Aorta (tissue), 5 donors: ENCODE measurements at regions not wholly inside any gene's neighbourhood (a gene's known extent, or its start where the extent isn't known, plus 50 kb on each side); places are given as distances from the start of the nearest gene placed in this dataset.
"Not testable (repeated sequence)": the region's sequence is repeated elsewhere in the genome, so short reads cannot be mapped to it uniquely, and the experiment has no call there.

Source experiments
- ATAC-seq: fragments of 200-7000 bp; cut with Tn5 transposase; one replicate; pipeline ENCODE4 v1.9.1; 2022; ENCODE audit warnings: moderate library complexity; ENCODE audit not compliant: low FRiP score
- DNase-seq, 2 donors: peaks; one replicate each; pipeline ENCODE4 v3.0.0-alpha.2; 2020
- H3K27ac ChIP-seq, 2 donors: one replicate each; pipeline ENCODE4 v1.5.1; 2013; ENCODE audit warnings: low read length in 2 of 2, mild to moderate bottlenecking in 2 of 2, moderate library complexity in 2 of 2, control low read depth in 1 of 2, inconsistent platforms in 1 of 2, low read depth in 1 of 2
- H3K27me3 ChIP-seq, 2 donors: one replicate each; pipeline ENCODE4 v1.6.1; 2013; ENCODE audit warnings: control low read depth in 1 of 2, low read length in 1 of 2, mild to moderate bottlenecking in 1 of 2, moderate library complexity in 1 of 2; ENCODE audit not compliant: insufficient read depth in 2 of 2, control insufficient read depth in 1 of 2
- H3K36me3 ChIP-seq, 2 donors: one replicate each; pipeline ENCODE4 v1.6.1; 2013; ENCODE audit warnings: control low read depth in 1 of 2, low read length in 1 of 2, mild to moderate bottlenecking in 1 of 2; ENCODE audit not compliant: insufficient read depth in 2 of 2, control insufficient read depth in 1 of 2
- H3K4me1 ChIP-seq, 2 donors: one replicate each; pipeline ENCODE4 v1.6.1; 2013; ENCODE audit warnings: low read length in 2 of 2, control low read depth in 1 of 2, mild to moderate bottlenecking in 1 of 2, moderate library complexity in 1 of 2; ENCODE audit not compliant: insufficient read depth in 2 of 2, control insufficient read depth in 1 of 2
- H3K4me3 ChIP-seq, 2 donors: one replicate each; pipeline ENCODE4 v1.5.1; 2013; ENCODE audit warnings: low read length in 2 of 2, control low read depth in 1 of 2, mild to moderate bottlenecking in 1 of 2
- H3K9me3 ChIP-seq: one replicate; pipeline ENCODE4 v1.6.1; 2013; ENCODE audit warnings: mild to moderate bottlenecking, low read length; ENCODE audit not compliant: control insufficient read depth
- whole genome bisulfite sequencing, 2 donors: extraction: QIAGEN DNeasy Blood & Tissue Kit; methylation state at CpG; one replicate each; pipeline ENCODE4 v1.1.7; 2013; 5-methylcytosine and 5-hydroxymethylcytosine counted together
- intact Hi-C, 2 donors: fragments of 100-400 bp; cut with DNase I; formaldehyde crosslinking; loops; one replicate each; pipeline versions ENCODE4 v1.14.2 to v1.15.0; 2022
- donor health status: healthy with polysubstance abuse.
- donor health status: Bipolar disorder and iron deficiency.
- donor health status: DM: no; HTN: no; CAD: no.
- donor health status: DM: no; HTN: no; CAD: no.
- donor health status: DM: yes; HTN: yes; CAD: no.

DNA sequence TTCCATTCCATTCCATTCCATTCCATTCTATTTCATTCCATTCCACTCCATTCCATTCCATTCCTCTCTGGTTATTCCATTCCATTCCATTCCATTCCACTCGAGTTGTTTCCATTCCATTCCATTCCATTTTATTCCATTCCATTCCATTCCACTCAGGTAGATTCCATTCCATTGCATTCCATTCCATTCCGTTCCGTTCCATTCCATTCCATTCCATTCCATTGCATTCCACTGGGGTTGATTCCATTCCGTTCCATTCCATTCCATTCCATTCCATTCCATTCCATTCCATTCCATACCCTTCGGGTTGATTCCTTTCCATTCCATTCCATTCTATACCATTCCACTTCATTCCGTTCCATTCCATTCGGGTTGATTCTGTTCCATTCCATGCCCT lies 144.6 kb downstream of the CWH43 start:
- H3K9me3 ChIP-seq, H3K36me3 ChIP-seq, DNase-seq, H3K4me1 ChIP-seq, H3K27ac ChIP-seq, H3K27me3 ChIP-seq, intact Hi-C loops, H3K4me3 ChIP-seq: not testable (repeated sequence)
- 0% methylated on average over 2 of the region's 7 CpGs for WGBS, 2 donors
- ATAC-seq, result peak; percentile 72

DNA sequence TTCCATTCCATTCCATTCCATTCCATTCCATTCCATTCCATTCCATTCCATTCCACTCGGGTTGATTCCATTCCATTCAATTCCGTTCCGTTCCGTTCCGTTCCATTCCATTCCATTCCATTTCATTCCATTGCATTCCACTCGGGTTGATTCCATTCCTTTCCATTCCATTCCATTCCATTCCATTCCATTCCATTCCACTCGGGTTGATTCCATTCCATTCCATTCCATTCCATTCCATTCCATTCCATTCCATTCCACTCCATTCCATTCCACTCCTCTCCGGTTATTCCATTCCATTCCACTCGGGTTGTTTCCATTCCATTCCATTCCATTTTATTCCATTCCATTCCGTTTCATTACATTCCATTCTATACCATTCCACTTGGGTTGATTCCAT lies 151.0 kb downstream of the CWH43 start:
- peak; percentile 94 for ATAC-seq
- H3K4me1 ChIP-seq, DNase-seq, H3K9me3 ChIP-seq, intact Hi-C loops, H3K36me3 ChIP-seq, H3K27ac ChIP-seq, H3K27me3 ChIP-seq, H3K4me3 ChIP-seq: not testable (repeated sequence)
- WGBS, 2 donors, result 60 to 75% methylated on average over 3 to 5 of the region's 10 CpGs

GRCh38 chr4:49137961-49138360 lies 151.9 kb downstream of the CWH43 start:
- H3K27me3 ChIP-seq, H3K9me3 ChIP-seq, intact Hi-C loops, H3K27ac ChIP-seq, H3K4me1 ChIP-seq, DNase-seq, H3K4me3 ChIP-seq, H3K36me3 ChIP-seq: not testable (repeated sequence)
- peak; percentile 48 for ATAC-seq
- WGBS, 2 donors, result 47 to 59% methylated on average over 6 of the region's 6 CpGs

- intact Hi-C loops, H3K27ac ChIP-seq, H3K36me3 ChIP-seq, H3K4me1 ChIP-seq, DNase-seq, H3K9me3 ChIP-seq, H3K27me3 ChIP-seq, H3K4me3 ChIP-seq: not testable (repeated sequence)
- peak; percentile 63 for ATAC-seq
- 87 to 88% methylated on average over 5 of the region's 10 CpGs for WGBS, 2 donors
Observed at GRCh38 chr4:49138818-49139217, 152.7 kb downstream of the CWH43 start.

GRCh38 chr4:49139513-49139912 lies 153.4 kb downstream of the CWH43 start:
- DNase-seq, H3K4me1 ChIP-seq, intact Hi-C loops, H3K4me3 ChIP-seq, H3K36me3 ChIP-seq, H3K27ac ChIP-seq, H3K9me3 ChIP-seq, H3K27me3 ChIP-seq: not testable (repeated sequence)
- 78 to 79% methylated on average over 7 of the region's 8 CpGs for WGBS, 2 donors
- ATAC-seq, result peak; percentile 94

DNA sequence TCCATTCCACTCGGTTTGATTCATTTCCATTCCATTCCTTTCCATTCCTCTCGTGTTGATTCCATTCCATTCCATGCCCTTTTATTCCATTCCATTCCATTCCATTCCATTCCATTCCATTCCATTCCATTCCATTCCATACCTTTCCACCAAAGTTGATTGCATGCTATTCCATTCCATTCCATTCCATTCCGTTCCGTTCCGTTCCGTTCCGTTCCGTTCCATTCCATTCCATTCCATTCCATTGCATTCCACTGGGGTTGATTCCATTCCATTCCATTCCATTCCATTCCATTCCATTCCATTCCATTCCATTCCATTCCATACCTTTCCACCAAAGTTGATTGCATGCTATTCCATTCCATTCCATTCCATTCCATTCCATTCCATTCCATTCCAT lies 154.3 kb downstream of the CWH43 start:
- 42 to 43% methylated on average over 7 to 8 of the region's 8 CpGs for WGBS, 2 donors
- intact Hi-C loops, H3K27me3 ChIP-seq, H3K36me3 ChIP-seq, H3K27ac ChIP-seq, H3K4me1 ChIP-seq, H3K9me3 ChIP-seq, H3K4me3 ChIP-seq: not testable (repeated sequence)
- peak; percentile 37 for ATAC-seq
- peak; percentile 67 to 91 for DNase-seq

GRCh38 chr4:49141955-49142354 lies 155.9 kb downstream of the CWH43 start:
- H3K4me3 ChIP-seq, H3K9me3 ChIP-seq, H3K27ac ChIP-seq, H3K4me1 ChIP-seq, H3K27me3 ChIP-seq, intact Hi-C loops, DNase-seq, H3K36me3 ChIP-seq: not testable (repeated sequence)
- ATAC-seq, result peak; percentile 85
- 72 to 83% methylated on average over 5 to 6 of the region's 8 CpGs for WGBS, 2 donors

DNA sequence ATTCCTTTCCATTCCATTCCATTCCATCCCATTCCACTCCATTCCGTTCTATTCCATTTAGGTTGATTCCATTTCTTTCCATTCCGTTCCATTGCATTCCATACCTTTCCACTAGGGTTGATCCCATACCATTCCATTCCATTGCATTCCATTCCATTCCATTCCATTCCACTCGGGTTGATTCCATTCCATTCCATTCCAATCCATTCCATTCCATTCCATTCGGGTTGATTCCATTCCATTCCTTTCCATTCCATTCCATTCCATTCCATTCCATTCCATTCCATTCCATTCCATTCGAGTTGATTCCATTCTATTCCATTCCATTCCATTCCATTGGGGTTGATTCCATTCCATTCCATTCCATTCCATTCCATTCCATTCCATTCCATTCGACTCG lies 161.1 kb downstream of the CWH43 start:
- H3K9me3 ChIP-seq, H3K27me3 ChIP-seq, H3K27ac ChIP-seq, H3K4me1 ChIP-seq, DNase-seq, intact Hi-C loops, H3K4me3 ChIP-seq, H3K36me3 ChIP-seq: not testable (repeated sequence)
- peak; percentile 89 for ATAC-seq
- WGBS, 2 donors, result 64 to 68% methylated on average over 7 of the region's 7 CpGs

- intact Hi-C loops, result not testable (repeated sequence)
- WGBS, 2 donors, result 52 to 58% methylated on average over 6 of the region's 6 CpGs
Observed at GRCh38 chr4:49147596-49147995, 161.5 kb downstream of the CWH43 start.

More at GRCh38 chr4:49147596-49147995, 161.5 kb downstream of the CWH43 start:
- ATAC-seq, H3K4me1 ChIP-seq, H3K36me3 ChIP-seq, H3K27ac ChIP-seq, H3K27me3 ChIP-seq, H3K9me3 ChIP-seq, DNase-seq, H3K4me3 ChIP-seq: not testable (repeated sequence)
